ENCODE measurements at regions not wholly inside any gene's neighbourhood (a gene's known extent, or its start where the extent isn't known, plus 50 kb on each side); places are given as distances from the start of the nearest gene placed in this dataset.

- Mint-ChIP-seq H3K4me3 (no peak overlapping the region), H3K4me1 (no peaks in the 10 kb centered on the region), H3K27me3 (ENCODE audit: low read depth in 3 of 3) (no peaks in the 10 kb centered on the region), H3K9me3 (peaks cover 0 to 9% (median 3%) of the 10 kb centered on the region in 7 donors), H3K36me3 (no peaks in the 10 kb centered on the region), H3K27ac (no peak overlapping the region)
- H4K20me1 ChIP-seq (ENCODE audit: insufficient read depth, low read length) = no peaks in the 10 kb centered on the region
- H3K79me2 ChIP-seq (ENCODE audit: insufficient read depth, low read length) = no peaks in the 10 kb centered on the region
- TF ChIP-seq CTCF (IDR thresholded peaks at IDR 0.05) = no peak
- no peaks in the 10 kb centered on the region for H3K36me3 ChIP-seq (replicated peaks in 1 of 2; ENCODE audit: control insufficient read depth in 1 of 2, insufficient read depth in 2 of 2, low read length in 2 of 2)
- no peaks in the 10 kb centered on the region for H3K27me3 ChIP-seq (ENCODE audit: control insufficient read depth in 2 of 2, insufficient read depth in 2 of 2, low read length in 2 of 2)
- no peak overlapping the region for H3K27ac ChIP-seq (ENCODE audit: low read depth in 1 of 2, low read length in 2 of 2)
- no peak overlapping the region for H3K4me3 ChIP-seq (replicated peaks in 1 of 3; ENCODE audit: low read depth in 2 of 3, low read length in 3 of 3)
- no peaks in the 10 kb centered on the region for H3K9me3 ChIP-seq (replicated peaks in 1 of 2; ENCODE audit: control insufficient read depth in 1 of 2, insufficient read depth in 1 of 2, low read length in 2 of 2)
- no peak overlapping the region for H3K4me2 ChIP-seq (replicated peaks; ENCODE audit: extremely low read depth, low read length, poor library complexity, severe bottlenecking)
- H3K9ac ChIP-seq (ENCODE audit: insufficient read depth, low read length, poor library complexity, severe bottlenecking) = no peak overlapping the region
- no peak overlapping the region for H2AFZ ChIP-seq (ENCODE audit: insufficient read depth, low read depth, low read length, poor library complexity, severe bottlenecking)
- intact Hi-C loops (cut with micrococcal nuclease) = no loop called here
- H3K4me1 ChIP-seq (ENCODE audit: control insufficient read depth in 1 of 2, insufficient read depth in 2 of 2, low read length in 2 of 2) = no peaks in the 10 kb centered on the region
- DNase-seq = no peak
- no CpG with 5 or more reads among the region's 4 CpGs for WGBS (ENCODE audit: insufficient coverage)
Observed at GRCh38 chr12:58639318-58639934, 280.9 kb downstream of the LRIG3 start.

- H3K27me3 Mint-ChIP-seq (ENCODE audit: low read depth in 3 of 3) = no peaks in the 10 kb centered on the region
- Histone ChIP-seq H3K4me1 (ENCODE audit: control insufficient read depth in 1 of 2, insufficient read depth in 2 of 2, low read length in 2 of 2) (no peaks in the 10 kb centered on the region), H3K36me3 (replicated peaks in 1 of 2; ENCODE audit: control insufficient read depth in 1 of 2, insufficient read depth in 2 of 2, low read length in 2 of 2) (no peaks in the 10 kb centered on the region), H3K79me2 (ENCODE audit: insufficient read depth, low read length) (no peaks in the 10 kb centered on the region), H3K4me2 (replicated peaks; ENCODE audit: extremely low read depth, low read length, poor library complexity, severe bottlenecking) (no peak overlapping the region), H3K27me3 (ENCODE audit: control insufficient read depth in 2 of 2, insufficient read depth in 2 of 2, low read length in 2 of 2) (no peaks in the 10 kb centered on the region), H3K9me3 (replicated peaks in 1 of 2; ENCODE audit: control insufficient read depth in 1 of 2, insufficient read depth in 1 of 2, low read length in 2 of 2) (no peaks in the 10 kb centered on the region), H3K27ac (ENCODE audit: low read depth in 1 of 2, low read length in 2 of 2) (no peak overlapping the region), H3K9ac (ENCODE audit: insufficient read depth, low read length, poor library complexity, severe bottlenecking) (no peak overlapping the region), H2AFZ (ENCODE audit: insufficient read depth, low read depth, low read length, poor library complexity, severe bottlenecking) (no peak overlapping the region), H4K20me1 (ENCODE audit: insufficient read depth, low read length) (no peaks in the 10 kb centered on the region), H3K4me3 (replicated peaks in 1 of 3; ENCODE audit: low read depth in 2 of 3, low read length in 3 of 3) (no peak overlapping the region)
- no peak for TF ChIP-seq CTCF (IDR thresholded peaks at IDR 0.05)
- H3K36me3 Mint-ChIP-seq = no peaks in the 10 kb centered on the region
- intact Hi-C loops (cut with micrococcal nuclease) = no loop called here
- H3K4me1 Mint-ChIP-seq = no peaks in the 10 kb centered on the region
- H3K27ac Mint-ChIP-seq = no peak overlapping the region
- H3K9me3 Mint-ChIP-seq = peaks cover 0 to 6% (median 3%) of the 10 kb centered on the region in 7 donors
- H3K4me3 Mint-ChIP-seq = no peak overlapping the region
- no CpG with 5 or more reads among the region's 1 CpG for WGBS (ENCODE audit: insufficient coverage)
- DNase-seq = no peak
Observed at GRCh38 chr12:58640314-58640713, 280.0 kb downstream of the LRIG3 start.

All from CD14-positive monocyte (primary cell).